Activated CD4-positive, alpha-beta T cell treated with anti-CD3 and anti-CD28 coated beads, Interleukin-2, Interleukin-6, amounts not matched to agents 100 ng/mL and 50 ng/mL, durations not matched to agents 16 hours and 8 hours (primary cell): ENCODE measurements at regions not wholly inside any gene's neighbourhood (a gene's known extent, or its start where the extent isn't known, plus 50 kb on each side); places are given as distances from the start of the nearest gene placed in this dataset.
"Not testable (repeated sequence)": the region's sequence is repeated elsewhere in the genome, so short reads cannot be mapped to it uniquely, and the experiment has no call there.

ENCODE experiments used
- DNase-seq: peaks from one replicate; pipeline ENCODE4 v3.0.0-alpha.2; 2020

DNA sequence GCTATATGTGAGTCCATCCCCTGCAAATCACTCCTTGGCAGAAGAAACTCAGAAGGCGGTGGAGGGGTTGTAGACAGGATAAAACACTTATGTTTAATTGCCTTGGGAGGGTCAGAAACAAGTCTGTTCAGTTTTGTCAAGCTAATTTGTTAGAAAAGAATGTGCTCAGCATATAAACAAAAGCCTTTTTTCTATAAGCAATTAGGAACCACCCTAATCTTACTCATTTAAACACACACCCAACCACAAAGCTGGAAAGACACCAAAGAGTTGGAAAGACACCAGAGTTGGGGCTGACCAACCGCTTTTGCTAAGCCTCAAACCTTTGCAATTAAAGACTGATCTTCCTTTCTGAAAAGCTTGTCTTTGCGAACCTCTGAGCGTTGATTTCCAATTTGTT is 439.2 kb upstream of the ERCC4 start:
- no peak for DNase-seq

DNA sequence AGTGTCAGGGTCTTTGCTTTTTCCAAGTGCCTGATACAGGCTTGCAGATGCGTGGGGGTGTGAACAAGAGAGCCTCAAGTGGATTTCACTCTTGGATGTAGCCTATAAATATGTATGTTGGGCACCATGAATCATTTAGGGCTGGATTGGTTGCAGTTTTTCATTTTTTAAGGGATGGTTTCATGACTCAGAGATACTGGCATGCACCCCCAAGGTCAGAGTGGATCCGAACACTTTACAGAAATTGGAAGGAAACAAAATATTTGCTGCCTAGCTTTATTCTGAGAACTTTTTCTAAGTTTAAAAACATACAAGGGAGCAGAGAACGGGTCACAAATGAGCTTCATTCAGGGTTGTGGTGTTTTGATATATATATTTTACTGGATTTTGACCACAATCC is 436.8 kb upstream of the ERCC4 start:
- no peak for DNase-seq

DNA sequence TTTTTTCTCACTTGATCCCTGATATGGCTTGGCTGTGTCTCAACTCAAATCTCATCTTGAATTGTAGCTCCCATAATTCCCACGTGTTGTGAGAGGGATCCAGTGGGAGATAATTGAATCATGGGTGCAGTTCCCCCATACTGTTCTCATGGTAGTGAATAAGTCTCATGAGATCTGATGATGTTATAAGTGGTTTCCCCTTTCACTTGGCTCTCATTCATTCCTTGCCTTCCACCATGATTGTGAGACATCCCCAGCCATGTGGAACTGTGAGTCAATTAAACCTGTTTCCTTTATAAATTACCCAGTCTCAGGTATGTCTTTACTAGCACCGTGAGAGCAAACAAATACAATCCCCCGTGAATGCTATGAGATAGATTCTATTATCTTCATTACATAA is 430.5 kb upstream of the ERCC4 start:
- not testable (repeated sequence) for DNase-seq

DNA sequence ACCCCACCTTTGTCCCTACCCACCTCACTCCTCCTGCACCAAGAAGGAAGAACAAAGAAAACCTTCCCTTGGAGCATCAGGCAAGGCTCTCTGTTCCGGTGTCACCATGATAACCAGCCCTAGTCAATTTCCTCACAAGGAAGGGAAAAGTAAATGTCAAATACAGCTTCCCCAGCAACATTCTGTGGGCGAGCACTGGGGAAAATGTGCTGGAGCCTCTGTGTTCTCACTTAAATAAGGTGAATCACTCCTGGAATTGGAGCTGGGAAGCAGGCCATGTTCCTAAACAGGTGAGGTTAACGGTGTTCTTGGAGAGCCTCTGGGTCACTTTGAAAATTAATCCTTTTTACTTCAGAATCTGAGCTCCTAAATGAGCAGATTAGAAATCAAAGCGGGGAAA is 427.9 kb upstream of the ERCC4 start:
- no peak for DNase-seq

DNA sequence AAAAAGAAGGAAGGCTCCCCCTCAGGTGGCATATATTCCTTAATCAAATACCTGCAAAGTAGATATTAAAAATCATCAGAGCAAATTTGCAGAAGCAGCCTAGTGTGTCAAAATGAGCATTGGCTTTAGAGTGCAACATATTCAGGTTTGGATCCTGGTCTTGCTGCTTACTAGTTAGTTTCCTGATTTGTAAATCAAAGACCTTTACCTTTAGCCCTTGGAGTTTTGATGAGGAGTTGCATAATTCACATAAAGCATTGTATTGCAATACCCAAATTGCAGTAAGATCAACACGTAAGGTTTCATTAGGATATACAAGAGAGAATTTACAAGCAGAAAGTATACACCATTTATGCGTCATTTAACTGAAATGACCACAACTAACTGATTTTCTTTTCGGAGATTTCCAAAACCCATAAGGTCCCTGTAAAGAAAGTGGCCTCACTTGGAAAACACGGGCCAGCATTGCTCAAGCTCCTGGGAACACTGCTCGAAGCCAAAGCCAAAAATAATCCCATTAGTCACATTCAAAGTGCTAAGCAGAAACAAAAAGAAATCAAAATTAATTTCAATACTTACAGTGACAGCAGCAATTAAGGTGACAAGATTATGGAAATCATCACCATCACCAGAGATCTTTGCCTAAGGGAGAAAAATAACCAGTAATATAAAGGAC is 415.9 kb upstream of the ERCC4 start:
- no peak for DNase-seq

DNA sequence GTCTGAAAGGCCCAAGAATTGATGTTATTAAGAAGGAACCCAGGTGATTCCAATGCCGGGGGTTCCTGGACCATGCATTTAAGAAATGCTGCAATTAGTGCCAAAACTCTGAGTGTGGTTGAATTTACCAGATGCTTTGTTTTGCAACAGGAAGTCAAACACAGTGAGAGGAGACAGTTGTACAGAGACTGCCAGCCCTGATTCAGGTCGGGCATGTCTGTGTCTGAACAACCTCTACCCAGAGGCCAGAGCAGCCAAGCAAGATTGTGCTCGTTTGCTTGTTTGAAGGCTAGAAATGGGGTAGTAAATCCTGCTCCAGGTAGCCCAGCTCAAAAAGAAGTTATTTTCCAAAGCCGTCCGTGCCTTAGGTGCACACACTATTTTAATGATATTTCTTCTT is 412.4 kb upstream of the ERCC4 start:
- no peak for DNase-seq

DNA sequence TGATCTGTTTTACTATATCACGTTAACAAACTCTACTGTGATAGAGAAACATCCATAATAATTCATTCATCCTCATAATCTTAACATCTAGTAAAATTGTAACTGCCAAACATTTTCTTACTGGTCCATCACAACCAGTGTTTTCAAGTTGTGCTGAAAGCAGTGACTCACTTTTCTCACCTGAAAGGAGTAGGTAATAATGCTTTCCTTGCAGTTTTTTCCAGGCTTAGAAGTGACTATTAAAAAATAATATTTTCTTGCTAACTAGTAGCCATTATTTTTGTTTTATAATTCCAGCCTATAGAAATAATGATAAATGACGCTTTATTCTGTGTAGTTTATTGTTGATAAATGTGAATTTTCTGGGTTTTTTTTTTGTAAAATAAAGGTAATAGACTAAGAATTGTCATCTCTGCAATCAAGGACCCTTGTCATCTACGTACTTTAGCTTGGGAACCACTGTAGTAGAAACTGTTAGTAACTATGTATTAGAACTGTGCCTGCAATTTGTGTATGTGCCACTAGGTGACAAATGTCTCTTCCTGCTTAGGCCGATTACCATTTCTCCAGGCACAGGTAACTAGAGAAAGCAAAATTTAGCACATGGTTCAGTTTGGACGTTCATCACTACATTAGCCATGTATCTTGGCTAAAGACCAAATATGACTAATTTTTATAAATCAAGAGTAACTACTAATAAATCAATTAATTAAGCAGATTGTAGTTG is 409.4 kb upstream of the ERCC4 start:
- no peak for DNase-seq

DNA sequence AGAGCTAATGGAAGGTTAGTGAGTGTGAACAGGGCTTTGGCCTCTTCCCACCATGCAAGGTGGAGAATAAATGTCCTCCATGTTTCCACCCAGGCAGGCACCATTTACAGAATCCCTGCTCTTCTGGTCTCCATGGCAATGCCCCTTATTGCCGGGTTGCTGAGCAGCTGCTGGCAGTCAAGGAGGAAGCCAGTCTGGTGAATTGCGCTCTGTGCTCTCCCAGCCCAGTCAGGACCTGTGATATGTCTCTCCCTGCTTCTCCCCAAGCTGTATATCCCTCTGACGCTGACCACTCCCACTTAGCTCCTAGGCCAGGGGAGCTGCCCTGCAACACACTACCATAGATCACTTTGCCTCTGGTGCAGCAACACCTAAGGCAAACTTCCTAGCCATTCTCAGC is 402.1 kb upstream of the ERCC4 start:
- DNase-seq: no peak

DNA sequence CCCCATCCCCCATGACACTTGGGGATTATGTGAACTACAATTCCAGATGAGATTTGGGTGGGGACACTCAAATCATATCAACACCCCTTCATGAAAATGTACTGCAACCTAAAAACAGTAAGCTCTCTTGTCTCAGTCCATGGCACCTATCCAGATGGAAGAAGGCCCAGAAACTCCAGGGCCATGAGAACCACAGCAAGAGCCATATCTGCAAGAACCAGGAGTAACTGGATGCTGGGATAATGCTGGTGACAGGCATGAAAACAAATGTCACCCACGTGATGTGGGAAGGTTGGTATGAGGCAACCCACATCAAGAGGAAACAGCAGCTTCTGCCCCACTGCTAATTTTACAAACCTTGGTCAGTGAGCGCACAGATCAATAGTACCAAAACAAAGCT is 400.1 kb upstream of the ERCC4 start:
- no peak for DNase-seq

DNA sequence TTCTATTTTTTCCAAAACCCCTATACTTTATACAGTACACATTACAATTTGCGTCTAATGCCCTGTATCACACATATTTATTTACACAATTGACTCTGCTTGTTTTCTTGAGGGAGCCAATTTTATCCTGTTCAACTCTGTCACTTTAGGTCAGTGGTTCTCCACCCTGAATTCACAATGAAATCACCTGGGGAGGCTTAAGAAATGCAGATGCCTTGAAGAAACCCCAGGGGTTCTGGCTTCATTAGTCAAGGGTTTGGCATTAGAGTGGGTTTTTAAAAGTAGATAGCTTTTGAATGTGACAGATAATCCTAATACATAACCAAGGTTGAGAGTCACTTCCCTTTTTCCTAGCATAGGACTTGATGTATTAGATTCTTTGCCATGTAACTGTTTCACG is 398.6 kb upstream of the ERCC4 start:
- DNase-seq: no peak

DNA sequence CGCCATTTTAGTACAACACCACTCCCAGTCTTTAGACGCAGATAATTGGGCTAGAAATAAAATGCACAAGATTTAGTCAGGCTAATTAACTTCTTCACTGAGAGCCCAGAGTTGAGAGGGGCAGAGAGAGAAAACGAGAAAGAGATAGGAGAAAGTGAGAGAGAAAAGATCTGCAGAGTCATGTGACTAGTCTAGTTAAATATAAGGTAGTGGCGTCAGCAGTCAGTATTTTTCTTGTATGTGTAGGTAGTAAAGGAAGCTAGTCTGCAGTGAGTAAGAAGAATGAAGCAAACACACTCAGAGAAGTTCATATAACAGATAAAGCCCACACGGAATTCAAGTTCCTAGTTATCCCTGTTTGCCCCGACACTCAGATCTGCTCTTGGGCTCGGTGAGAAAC is 392.6 kb upstream of the ERCC4 start:
- no peak for DNase-seq

DNA sequence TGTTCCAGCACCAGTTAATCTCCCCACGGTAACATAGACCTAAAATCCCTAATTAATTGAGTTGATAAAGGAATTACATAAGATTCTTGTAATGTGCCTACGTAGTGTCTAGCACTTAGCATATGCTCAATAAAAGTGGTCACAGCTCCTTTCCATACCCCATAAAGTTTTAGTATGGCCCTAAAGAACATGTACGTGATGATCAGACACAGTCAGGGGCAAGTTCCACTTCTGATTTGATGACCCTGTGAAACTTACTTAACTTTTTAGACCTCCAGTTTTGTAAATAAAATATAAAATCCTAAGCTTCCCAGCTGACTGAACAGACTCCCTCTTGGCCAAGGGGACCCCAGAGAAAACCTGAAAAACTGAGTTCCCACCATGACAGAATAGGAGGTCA is 391.3 kb upstream of the ERCC4 start:
- no peak for DNase-seq

DNA sequence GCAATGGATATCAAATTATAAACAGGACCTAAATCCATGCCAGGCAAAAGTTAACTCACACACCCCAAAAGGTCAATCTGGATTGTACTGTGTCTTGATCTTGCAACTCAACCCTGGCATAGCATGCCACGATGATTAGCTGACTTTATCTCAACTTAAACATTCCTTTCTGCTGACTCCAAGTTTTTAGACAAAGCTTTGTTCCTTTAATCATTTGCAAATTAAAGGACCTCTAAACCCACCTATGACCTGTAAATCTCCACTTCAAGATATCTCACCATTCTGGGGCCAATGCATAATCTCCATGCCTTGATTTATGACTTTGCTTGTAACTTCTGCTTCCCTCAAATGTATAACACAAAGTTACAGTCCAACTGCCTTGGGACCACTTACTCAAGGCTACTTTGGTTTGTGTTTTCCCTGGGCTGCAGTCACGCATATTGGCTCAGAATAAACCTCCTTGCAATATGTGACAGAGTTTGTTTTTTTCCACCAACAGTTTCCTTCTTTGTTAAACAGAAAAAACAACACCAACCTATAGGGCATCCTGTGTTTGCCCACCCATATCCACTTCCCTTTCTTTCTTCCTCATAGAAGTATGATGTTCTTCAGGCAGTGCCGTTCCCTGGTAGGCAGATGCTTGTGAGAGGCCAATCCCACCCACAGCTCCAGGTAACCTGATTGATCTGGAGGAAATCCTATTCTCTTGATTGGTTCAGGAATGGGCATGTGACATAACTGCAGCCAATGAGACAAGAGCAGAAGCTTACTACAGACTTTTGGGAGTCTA is 390.6 kb upstream of the ERCC4 start:
- DNase-seq: no peak

DNA sequence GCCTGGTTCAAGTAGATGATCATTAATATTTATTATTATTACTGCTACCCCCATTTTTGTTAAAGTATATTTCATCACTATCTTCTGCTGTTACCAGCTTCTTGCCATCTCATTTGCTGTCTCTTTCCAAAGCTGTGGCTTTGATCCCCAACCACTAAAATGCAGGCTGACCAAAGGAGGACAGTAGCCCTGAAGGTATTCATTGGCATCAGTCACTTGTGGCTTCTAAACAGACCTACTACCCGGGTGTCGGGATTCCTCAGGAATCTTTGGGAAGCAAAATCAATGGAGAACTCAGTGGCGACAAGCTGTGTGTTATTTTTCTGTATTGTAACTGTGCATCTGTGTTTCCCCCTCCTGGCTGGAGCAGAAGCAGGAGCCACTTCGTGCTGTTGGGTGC is 379.2 kb upstream of the ERCC4 start:
- no peak for DNase-seq

DNA sequence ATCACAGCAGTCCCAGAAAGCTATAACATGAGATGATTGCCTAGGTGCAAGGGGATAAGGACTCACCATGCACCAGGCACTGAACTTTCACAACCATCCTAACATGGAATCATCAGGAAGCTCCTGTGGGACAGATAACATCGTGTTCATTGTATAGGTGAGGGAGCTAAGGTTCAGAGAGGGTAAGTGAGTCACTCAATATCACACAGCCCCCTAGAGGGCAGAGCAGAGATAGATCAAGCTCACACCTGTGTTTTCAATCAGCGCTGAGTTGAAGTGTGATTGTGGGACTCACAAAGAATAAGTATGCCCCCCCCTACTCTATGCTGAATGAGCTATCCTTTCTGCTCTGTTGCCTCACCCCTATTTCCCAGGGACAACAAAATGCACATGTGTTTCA is 377.7 kb upstream of the ERCC4 start:
- peak; percentile 0 for DNase-seq

DNA sequence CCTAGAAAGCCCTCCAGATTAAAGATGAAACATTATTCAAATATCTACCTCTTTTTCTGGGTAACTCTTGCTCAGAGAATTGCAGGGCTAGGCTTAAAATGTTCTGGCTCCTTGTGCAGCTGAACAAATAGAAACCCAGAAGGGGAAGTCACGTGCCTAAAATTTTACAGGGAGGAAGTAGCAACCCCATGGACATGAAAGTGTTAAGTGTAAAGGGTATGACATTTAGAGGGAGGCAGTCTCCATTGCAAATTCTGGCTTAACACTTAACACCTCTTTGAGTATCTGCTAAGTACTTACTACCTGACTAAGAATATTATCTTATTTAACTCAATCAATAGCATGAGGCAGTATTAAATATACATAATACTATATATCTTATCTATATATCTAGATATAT is 376.1 kb upstream of the ERCC4 start:
- DNase-seq: no peak

DNA sequence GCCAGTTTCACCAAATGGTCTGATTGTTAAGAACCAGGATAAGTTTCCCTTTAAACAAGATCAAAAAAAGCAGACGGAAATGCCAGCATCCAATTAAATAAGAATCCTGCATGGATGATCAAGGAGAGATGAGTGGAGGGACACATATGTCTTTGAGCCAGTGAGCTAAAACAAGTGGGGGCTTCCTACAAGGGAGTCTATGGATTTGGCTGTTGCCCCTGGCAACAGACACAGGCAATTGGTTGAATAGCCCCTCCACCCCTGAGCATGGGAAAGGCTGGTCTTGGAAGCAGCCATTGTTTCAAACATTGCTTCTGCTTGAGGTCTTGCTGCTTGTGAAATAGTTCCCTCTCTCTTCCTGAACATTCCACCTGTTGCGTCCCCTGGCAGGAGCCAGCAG is 374.7 kb upstream of the ERCC4 start:
- DNase-seq: no peak

DNA sequence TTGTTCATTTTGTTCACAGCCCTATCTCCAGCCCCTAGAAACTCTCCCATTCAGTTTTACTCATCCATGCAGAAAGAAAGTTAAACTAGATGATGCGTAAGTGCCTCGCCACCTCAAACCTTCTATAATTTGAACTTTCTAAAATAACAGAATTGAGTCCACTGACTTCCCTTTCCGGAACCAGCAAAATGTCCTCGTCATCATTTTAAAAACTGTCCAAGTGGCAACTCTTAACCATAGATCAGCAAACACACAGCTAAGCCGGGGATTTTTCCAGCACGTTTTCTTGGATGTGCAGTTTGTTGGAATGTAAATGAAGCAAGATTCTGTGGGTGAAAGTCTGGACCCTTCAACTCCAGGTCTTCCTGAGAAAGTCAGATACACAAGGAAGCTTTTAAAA is 369.7 kb upstream of the ERCC4 start:
- no peak for DNase-seq

DNA sequence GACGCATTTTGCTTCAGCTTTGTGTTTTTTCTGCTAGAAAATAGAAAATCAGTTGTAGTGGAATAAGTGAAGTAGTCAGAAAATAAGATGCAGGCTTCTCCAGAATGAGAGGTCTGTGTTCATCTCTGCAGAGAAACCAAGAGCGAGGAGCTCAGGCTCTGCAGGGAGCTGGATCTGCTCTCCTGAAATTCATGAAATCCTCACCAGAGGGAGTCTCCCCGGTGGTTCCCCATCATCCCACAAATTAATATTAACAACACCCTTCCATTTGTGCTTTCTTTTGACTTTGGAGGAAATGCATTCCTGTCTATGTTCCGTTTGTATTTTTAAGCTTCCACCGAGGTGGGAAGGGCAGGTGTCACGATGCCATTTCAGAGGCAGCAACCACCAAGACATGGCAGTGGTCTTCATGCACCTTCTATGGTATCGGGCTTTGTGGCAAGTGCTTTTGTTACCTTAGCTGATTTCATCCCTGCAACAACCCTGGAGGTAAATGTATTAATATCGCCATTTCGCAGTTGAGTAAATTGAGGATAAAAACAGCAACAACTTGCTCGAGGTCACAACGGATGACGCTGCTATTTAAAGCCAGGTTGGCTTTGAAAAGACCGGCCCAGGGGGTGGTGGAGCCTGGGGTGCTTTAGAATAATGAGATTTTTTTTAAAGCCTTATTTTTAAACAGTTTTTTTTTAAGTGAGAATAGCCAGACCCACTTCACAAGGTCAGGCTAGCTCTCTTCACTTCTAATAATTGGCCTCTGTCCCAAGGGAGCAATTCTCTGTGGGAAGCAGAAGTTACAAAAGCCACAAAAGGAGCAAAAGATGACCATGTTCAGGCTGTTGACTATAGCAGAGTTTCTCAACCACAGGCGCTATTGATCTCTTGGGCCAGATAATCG is 367.6 kb upstream of the ERCC4 start:
- no peak for DNase-seq

DNA sequence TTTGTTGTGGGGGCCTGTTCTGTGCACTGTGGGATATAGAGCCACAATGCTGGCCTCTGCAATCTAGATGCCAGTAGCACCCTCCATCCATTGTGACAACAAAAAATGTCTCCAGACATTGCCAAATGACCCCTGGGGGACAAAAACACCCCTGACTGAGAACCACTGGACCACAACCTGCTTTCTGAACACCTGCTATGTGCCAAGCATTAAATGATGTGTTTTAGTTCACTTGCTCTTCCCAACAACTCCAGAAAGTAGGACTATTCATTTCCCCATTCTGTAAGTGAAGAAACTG is 367.0 kb upstream of the ERCC4 start:
- DNase-seq: no peak

DNA sequence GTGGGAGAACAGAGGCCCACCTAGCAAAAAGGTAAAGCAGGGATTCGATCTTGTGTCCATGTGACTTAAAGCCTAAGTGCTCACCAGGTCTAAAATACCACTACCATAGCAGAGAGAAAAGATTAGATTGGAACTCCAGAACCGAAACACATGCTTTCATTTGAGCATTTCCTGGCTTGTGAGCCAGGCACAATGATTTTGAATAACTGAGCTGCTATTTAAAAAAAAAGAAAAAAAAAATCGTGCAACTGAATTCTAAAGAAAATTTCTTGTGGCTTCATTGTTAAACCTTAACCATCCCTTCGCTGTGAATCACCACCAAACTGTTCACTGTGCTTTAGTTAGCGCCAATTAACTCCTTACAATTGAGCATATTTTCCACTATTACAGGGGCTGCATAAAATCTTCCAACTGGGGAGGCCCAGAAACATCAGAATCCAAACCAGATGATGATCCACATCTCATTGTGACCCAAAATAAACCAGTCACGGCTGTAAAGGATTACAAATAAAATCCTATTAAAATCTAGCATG is 366.4 kb upstream of the ERCC4 start:
- no peak for DNase-seq

DNA sequence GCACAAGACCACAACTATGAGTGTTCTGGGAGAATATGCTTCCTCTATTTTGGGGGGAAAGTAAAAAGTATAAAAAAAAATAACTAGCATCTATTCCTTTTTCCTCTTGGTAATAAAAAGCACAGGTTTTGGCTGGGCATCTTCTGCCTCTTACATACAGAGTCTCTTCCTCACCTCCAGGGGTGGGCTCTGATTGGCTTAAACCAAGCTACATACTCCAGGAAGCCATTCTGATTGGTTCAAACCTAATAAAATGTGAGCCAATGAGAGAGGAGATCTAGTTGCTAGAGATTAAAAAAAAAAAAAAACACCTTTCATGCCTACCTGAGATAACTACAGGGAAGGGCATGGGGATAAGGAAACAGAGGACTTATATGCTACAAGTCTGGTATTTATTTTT is 365.9 kb upstream of the ERCC4 start:
- no peak for DNase-seq

DNA sequence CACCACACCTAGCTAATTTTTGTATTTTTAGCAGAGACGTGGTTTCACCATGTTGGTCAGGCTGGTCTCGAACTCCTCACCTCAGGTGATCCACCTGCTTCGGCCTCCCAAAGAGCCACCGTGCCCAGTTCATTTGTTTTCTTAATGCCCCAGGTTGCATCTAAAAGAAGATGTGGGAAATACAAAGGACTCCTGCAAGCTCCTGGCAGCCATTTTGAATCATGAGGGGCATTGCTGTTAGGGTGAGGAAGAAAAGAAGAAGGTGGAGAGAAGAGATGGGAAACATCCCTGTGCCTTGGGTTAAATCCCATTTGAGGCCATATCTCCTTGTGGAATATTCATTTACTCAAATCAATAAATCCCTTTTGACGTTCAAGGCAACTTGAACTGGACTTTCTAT is 365.3 kb upstream of the ERCC4 start:
- DNase-seq: no peak
